8988T (cell line): ENCODE measurements at regions not wholly inside any gene's neighbourhood (a gene's known extent, or its start where the extent isn't known, plus 50 kb on each side); places are given as distances from the start of the nearest gene placed in this dataset.
A peak's percentile ranks its signal among the peaks of the same experiment; 100 is the strongest.

Experiments
- DNase-seq: peaks from one replicate; pipeline ENCODE4 v3.0.0; 2011

GRCh38 chr12:41737423-41737822 lies 407.3 kb downstream of the GXYLT1 start:
- DNase-seq, result no peak

- no peak for DNase-seq
Measured at GRCh38 chr12:41736436-41736835, 408.2 kb downstream of the GXYLT1 start.

GRCh38 chr12:41731691-41732090 lies 413.0 kb downstream of the GXYLT1 start:
- no peak for DNase-seq

GRCh38 chr12:41731061-41731460 lies 413.6 kb downstream of the GXYLT1 start:
- no peak for DNase-seq

- no peak for DNase-seq
Measured at GRCh38 chr12:41724216-41724615, 420.5 kb downstream of the GXYLT1 start.

- no peak for DNase-seq
Measured at GRCh38 chr12:41719214-41719613, 425.5 kb downstream of the GXYLT1 start.

- no peak for DNase-seq
Measured at GRCh38 chr12:41715256-41715655, 429.4 kb downstream of the GXYLT1 start.

GRCh38 chr12:41709463-41710285 lies 435.0 kb downstream of the GXYLT1 start:
- DNase-seq, result no peak

- DNase-seq, result no peak
Measured at GRCh38 chr12:41709012-41709411, 435.7 kb downstream of the GXYLT1 start.

GRCh38 chr12:41706376-41706775 lies 438.3 kb downstream of the GXYLT1 start:
- DNase-seq, result no peak

GRCh38 chr12:41701943-41702601 lies 442.6 kb downstream of the GXYLT1 start:
- no peak for DNase-seq

GRCh38 chr12:41700940-41701339 lies 443.7 kb downstream of the GXYLT1 start:
- no peak for DNase-seq

GRCh38 chr12:41699658-41700057 lies 445.0 kb downstream of the GXYLT1 start:
- no peak for DNase-seq

- DNase-seq, result no peak
Measured at GRCh38 chr12:41697161-41697560, 447.5 kb downstream of the GXYLT1 start.

GRCh38 chr12:41684997-41685396 lies 459.7 kb downstream of the GXYLT1 start:
- no peak for DNase-seq

GRCh38 chr12:41683513-41684240 lies 461.0 kb downstream of the GXYLT1 start:
- no peak for DNase-seq

GRCh38 chr12:41683023-41683422 lies 461.7 kb downstream of the GXYLT1 start:
- no peak for DNase-seq

GRCh38 chr12:41681898-41682297 lies 462.8 kb downstream of the GXYLT1 start:
- no peak for DNase-seq

GRCh38 chr12:41680155-41680554 lies 464.5 kb downstream of the GXYLT1 start:
- DNase-seq, result no peak

GRCh38 chr12:41663598-41664265 lies 475.6 kb downstream of the PDZRN4 start:
- peak; percentile 27 for DNase-seq

GRCh38 chr12:41661141-41661765 lies 473.1 kb downstream of the PDZRN4 start:
- no peak for DNase-seq

- DNase-seq, result no peak
Measured at GRCh38 chr12:41656454-41656853, 468.3 kb downstream of the PDZRN4 start.
